Stimulated activated naive CD8-positive, alpha-beta T cell treated with anti-CD3 and anti-CD28 coated beads, Interleukin-15, Interleukin-2, amounts not matched to agents 100 ng/mL and 50 ng/mL, for 24 hours (primary cell): ENCODE measurements at regions not wholly inside any gene's neighbourhood (a gene's known extent, or its start where the extent isn't known, plus 50 kb on each side); places are given as distances from the start of the nearest gene placed in this dataset.
"Not testable (repeated sequence)": the region's sequence is repeated elsewhere in the genome, so short reads cannot be mapped to it uniquely, and the experiment has no call there.

Experiments used
- H3K27ac Mint-ChIP-seq: one replicate; pipeline ENCODE4 v1.8.0; 2021; ENCODE audit warnings: mild to moderate bottlenecking, mixed read lengths
- H3K27me3 Mint-ChIP-seq: one replicate; pipeline ENCODE4 v1.8.0; 2021; ENCODE audit warnings: mixed read lengths
- H3K36me3 Mint-ChIP-seq: one replicate; pipeline ENCODE4 v1.8.0; 2021; ENCODE audit warnings: low read depth, mixed read lengths
- H3K4me1 Mint-ChIP-seq: one replicate; pipeline ENCODE4 v1.8.0; 2021; ENCODE audit warnings: low read depth, mixed read lengths
- H3K4me3 Mint-ChIP-seq: one replicate; pipeline ENCODE4 v1.8.0; 2021; ENCODE audit warnings: mild to moderate bottlenecking, mixed read lengths
- H3K9me3 Mint-ChIP-seq: one replicate; pipeline ENCODE4 v1.8.0; 2021; ENCODE audit warnings: mixed read lengths

- Mint-ChIP-seq H3K4me1 (no peaks in the 10 kb centered on the region), H3K4me3 (no peak overlapping the region), H3K27ac (no peak overlapping the region), H3K36me3 (no peaks in the 10 kb centered on the region), H3K27me3 (no peaks in the 10 kb centered on the region), H3K9me3 (peaks cover 9% of the 10 kb centered on the region)
Observed at GRCh38 chr7:68971634-68972340, 626.5 kb upstream of the AUTS2 start.

GRCh38 chr7:68977385-68978055 lies 620.8 kb upstream of the AUTS2 start:
- H3K4me1 Mint-ChIP-seq = no peaks in the 10 kb centered on the region
- H3K27me3 Mint-ChIP-seq = no peaks in the 10 kb centered on the region
- H3K4me3 Mint-ChIP-seq = no peak overlapping the region
- H3K27ac Mint-ChIP-seq = no peak overlapping the region
- peaks cover 23% of the 10 kb centered on the region for H3K9me3 Mint-ChIP-seq
- no peaks in the 10 kb centered on the region for H3K36me3 Mint-ChIP-seq

- no peaks in the 10 kb centered on the region for H3K4me1 Mint-ChIP-seq
Observed at GRCh38 chr7:68978710-68979109, 619.6 kb upstream of the AUTS2 start.

GRCh38 chr7:68980011-68980410 lies 618.3 kb upstream of the AUTS2 start:
- Mint-ChIP-seq H3K9me3 (peaks cover 19% of the 10 kb centered on the region), H3K27ac (no peak overlapping the region), H3K27me3 (no peaks in the 10 kb centered on the region), H3K4me1 (no peaks in the 10 kb centered on the region), H3K36me3 (no peaks in the 10 kb centered on the region), H3K4me3 (no peak overlapping the region)

More at GRCh38 chr7:68978710-68979109, 619.6 kb upstream of the AUTS2 start:
- no peaks in the 10 kb centered on the region for H3K27me3 Mint-ChIP-seq
- H3K4me3 Mint-ChIP-seq = no peak overlapping the region
- H3K27ac Mint-ChIP-seq = no peak overlapping the region
- no peaks in the 10 kb centered on the region for H3K36me3 Mint-ChIP-seq
- H3K9me3 Mint-ChIP-seq = peaks cover 19% of the 10 kb centered on the region

GRCh38 chr7:68980432-68980831 lies 617.8 kb upstream of the AUTS2 start:
- H3K4me3 Mint-ChIP-seq, H3K36me3 Mint-ChIP-seq, H3K27ac Mint-ChIP-seq, H3K4me1 Mint-ChIP-seq, H3K27me3 Mint-ChIP-seq: not testable (repeated sequence)
- H3K9me3 Mint-ChIP-seq = peaks cover 22% of the 10 kb centered on the region

GRCh38 chr7:68984306-68984705 lies 614.0 kb upstream of the AUTS2 start:
- peaks cover 19% of the 10 kb centered on the region for H3K9me3 Mint-ChIP-seq
- H3K4me3 Mint-ChIP-seq = no peak overlapping the region
- H3K36me3 Mint-ChIP-seq = no peaks in the 10 kb centered on the region
- H3K4me1 Mint-ChIP-seq = no peaks in the 10 kb centered on the region
- no peak overlapping the region for H3K27ac Mint-ChIP-seq
- H3K27me3 Mint-ChIP-seq = no peaks in the 10 kb centered on the region

GRCh38 chr7:68994841-68995240 lies 603.4 kb upstream of the AUTS2 start:
- no peaks in the 10 kb centered on the region for H3K4me1 Mint-ChIP-seq
- H3K27me3 Mint-ChIP-seq = no peaks in the 10 kb centered on the region
- H3K9me3 Mint-ChIP-seq = peaks cover 4% of the 10 kb centered on the region
- H3K36me3 Mint-ChIP-seq = no peaks in the 10 kb centered on the region
- H3K4me3 Mint-ChIP-seq = no peak overlapping the region
- H3K27ac Mint-ChIP-seq = no peak overlapping the region

- Mint-ChIP-seq H3K36me3 (no peaks in the 10 kb centered on the region), H3K4me3 (no peak overlapping the region), H3K9me3 (peaks cover 20% of the 10 kb centered on the region), H3K27me3 (no peaks in the 10 kb centered on the region), H3K27ac (no peak overlapping the region), H3K4me1 (no peaks in the 10 kb centered on the region)
Observed at GRCh38 chr7:68998136-68998535, 600.1 kb upstream of the AUTS2 start.

GRCh38 chr7:69002416-69002815 lies 595.9 kb upstream of the AUTS2 start:
- Mint-ChIP-seq H3K4me3 (no peak overlapping the region), H3K27me3 (no peaks in the 10 kb centered on the region), H3K9me3 (peaks cover 29% of the 10 kb centered on the region), H3K27ac (no peak overlapping the region), H3K4me1 (no peaks in the 10 kb centered on the region), H3K36me3 (no peaks in the 10 kb centered on the region)

- Mint-ChIP-seq H3K9me3 (peaks cover 9% of the 10 kb centered on the region), H3K27me3 (no peaks in the 10 kb centered on the region), H3K36me3 (no peaks in the 10 kb centered on the region), H3K27ac (no peak overlapping the region), H3K4me3 (no peak overlapping the region), H3K4me1 (no peaks in the 10 kb centered on the region)
Observed at GRCh38 chr7:69012149-69012548, 586.1 kb upstream of the AUTS2 start.

- no peaks in the 10 kb centered on the region for H3K36me3 Mint-ChIP-seq
- no peak overlapping the region for H3K4me3 Mint-ChIP-seq
- peaks cover 26% of the 10 kb centered on the region for H3K9me3 Mint-ChIP-seq
- H3K27ac Mint-ChIP-seq = no peak overlapping the region
- no peaks in the 10 kb centered on the region for H3K4me1 Mint-ChIP-seq
- H3K27me3 Mint-ChIP-seq = no peaks in the 10 kb centered on the region
Observed at GRCh38 chr7:69017208-69017607, 581.1 kb upstream of the AUTS2 start.

- Mint-ChIP-seq H3K36me3 (no peaks in the 10 kb centered on the region), H3K27ac (no peak overlapping the region), H3K27me3 (no peaks in the 10 kb centered on the region), H3K9me3 (peaks cover 27% of the 10 kb centered on the region), H3K4me1 (no peaks in the 10 kb centered on the region), H3K4me3 (no peak overlapping the region)
Observed at GRCh38 chr7:69018200-69018599, 580.1 kb upstream of the AUTS2 start.

- Mint-ChIP-seq H3K9me3 (peaks cover 25% of the 10 kb centered on the region), H3K27ac (no peak overlapping the region)
Observed at GRCh38 chr7:69019437-69019836, 578.8 kb upstream of the AUTS2 start.

GRCh38 chr7:69020536-69020935 lies 577.7 kb upstream of the AUTS2 start:
- Mint-ChIP-seq H3K27me3 (no peaks in the 10 kb centered on the region), H3K36me3 (no peaks in the 10 kb centered on the region), H3K4me3 (no peak overlapping the region), H3K27ac (no peak overlapping the region), H3K9me3 (peaks cover 19% of the 10 kb centered on the region), H3K4me1 (no peaks in the 10 kb centered on the region)

More at GRCh38 chr7:69019437-69019836, 578.8 kb upstream of the AUTS2 start:
- Mint-ChIP-seq H3K4me1 (no peaks in the 10 kb centered on the region), H3K4me3 (no peak overlapping the region), H3K27me3 (no peaks in the 10 kb centered on the region), H3K36me3 (no peaks in the 10 kb centered on the region)

GRCh38 chr7:69025249-69025648 lies 573.0 kb upstream of the AUTS2 start:
- Mint-ChIP-seq H3K27ac (no peak overlapping the region), H3K4me3 (no peak overlapping the region), H3K9me3 (peaks cover 3% of the 10 kb centered on the region), H3K36me3 (no peaks in the 10 kb centered on the region), H3K27me3 (no peaks in the 10 kb centered on the region), H3K4me1 (no peaks in the 10 kb centered on the region)

GRCh38 chr7:69032848-69033247 lies 565.4 kb upstream of the AUTS2 start:
- Mint-ChIP-seq H3K36me3 (no peaks in the 10 kb centered on the region), H3K9me3 (no peaks in the 10 kb centered on the region), H3K4me1 (no peaks in the 10 kb centered on the region), H3K27me3 (no peaks in the 10 kb centered on the region), H3K27ac (no peak overlapping the region), H3K4me3 (no peak overlapping the region)
